CD4-positive, alpha-beta T cell treated with Interleukin-17A for 1 hour (primary cell): ENCODE measurements at regions not wholly inside any gene's neighbourhood (a gene's known extent, or its start where the extent isn't known, plus 50 kb on each side); places are given as distances from the start of the nearest gene placed in this dataset.

ENCODE experiments used
- DNase-seq: peaks from one replicate; pipeline ENCODE4 v3.0.0-alpha.2; 2020

GRCh38 chrX:45859407-45859806 is 658.7 kb upstream of the DIPK2B start:
- no peak for DNase-seq

DNA sequence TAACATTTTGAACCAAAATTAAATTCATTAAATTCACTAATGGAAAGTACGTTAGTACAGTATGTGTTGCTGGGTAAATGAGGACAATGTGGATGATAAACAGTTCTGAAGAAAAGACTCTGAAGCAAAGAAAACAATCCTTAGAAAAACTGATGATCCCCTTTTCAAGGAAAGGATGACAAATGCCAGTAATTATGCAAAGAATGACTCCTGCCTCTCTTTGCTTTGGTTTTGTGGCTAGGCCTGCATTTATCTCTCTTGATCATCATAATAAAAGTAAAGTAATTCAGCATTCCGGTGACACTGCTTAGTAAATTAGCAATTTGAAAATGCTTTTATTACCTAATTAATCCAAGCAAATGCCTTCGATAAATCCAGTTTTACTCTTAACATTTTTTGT is 652.2 kb upstream of the DIPK2B start:
- no peak for DNase-seq

- peak; percentile 61 for DNase-seq
These were observed 650.8 kb upstream of the DIPK2B start for GRCh38 chrX:45851434-45851991.

- DNase-seq: peak; percentile 13
These were observed 650.2 kb upstream of the DIPK2B start for GRCh38 chrX:45850775-45851433.

- DNase-seq: peak; percentile 29
These were observed 649.6 kb upstream of the DIPK2B start for GRCh38 chrX:45850197-45850774.

DNA sequence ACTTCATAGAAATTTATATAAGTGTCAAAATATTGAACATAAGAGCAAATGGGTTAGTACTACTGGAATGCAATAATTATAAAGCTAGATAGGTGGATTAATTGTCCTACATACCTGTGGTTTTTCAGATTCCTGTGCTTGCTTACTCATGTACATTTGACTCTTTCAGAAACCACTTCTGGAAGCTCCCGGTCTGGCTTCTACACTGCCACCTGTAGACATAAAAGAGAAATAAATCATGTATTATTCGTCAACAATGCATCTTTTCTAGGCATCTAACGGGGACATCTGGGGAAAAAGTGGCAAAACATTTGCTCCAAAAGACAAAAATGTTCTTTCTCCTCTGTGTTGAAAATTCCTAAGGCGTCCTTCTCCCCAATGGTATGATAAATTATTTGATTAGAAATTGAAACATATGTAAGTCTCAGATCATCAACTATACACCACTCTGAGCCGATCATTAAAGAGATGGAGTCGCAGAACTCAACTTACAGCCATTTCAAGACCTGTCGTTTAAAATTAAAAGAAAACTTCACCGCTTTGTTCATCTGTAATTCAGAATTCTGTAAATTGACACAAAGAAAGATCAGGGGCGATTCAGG is 648.7 kb upstream of the DIPK2B start:
- peak; percentile 58 for DNase-seq

GRCh38 chrX:45847961-45848360 is 647.3 kb upstream of the DIPK2B start:
- DNase-seq: no peak

DNA sequence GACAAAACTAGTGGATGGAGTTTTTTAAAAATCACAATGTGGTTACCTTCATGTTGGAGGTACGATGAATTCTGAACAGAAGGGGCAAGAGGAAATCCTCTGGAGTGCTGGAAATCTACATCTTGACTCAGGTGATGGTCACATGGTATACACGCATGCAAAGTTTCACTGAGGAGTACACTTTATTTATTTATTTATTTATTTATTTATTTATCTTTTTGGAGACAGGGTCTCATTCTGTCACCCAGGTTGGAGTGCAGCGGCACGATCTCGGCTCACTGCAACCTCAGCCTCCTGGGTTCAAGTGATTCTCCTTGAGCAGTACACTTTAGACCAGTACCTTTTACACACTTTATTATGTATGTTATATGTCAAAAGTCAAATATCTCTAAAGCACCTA is 645.7 kb upstream of the DIPK2B start:
- no peak for DNase-seq

- no peak for DNase-seq
These were observed 644.5 kb upstream of the DIPK2B start for GRCh38 chrX:45845142-45845541.

- peak; percentile 46 for DNase-seq
These were observed 642.8 kb upstream of the DIPK2B start for GRCh38 chrX:45843518-45843917.

- DNase-seq: no peak
These were observed 642.2 kb upstream of the DIPK2B start for GRCh38 chrX:45842926-45843315.

DNA sequence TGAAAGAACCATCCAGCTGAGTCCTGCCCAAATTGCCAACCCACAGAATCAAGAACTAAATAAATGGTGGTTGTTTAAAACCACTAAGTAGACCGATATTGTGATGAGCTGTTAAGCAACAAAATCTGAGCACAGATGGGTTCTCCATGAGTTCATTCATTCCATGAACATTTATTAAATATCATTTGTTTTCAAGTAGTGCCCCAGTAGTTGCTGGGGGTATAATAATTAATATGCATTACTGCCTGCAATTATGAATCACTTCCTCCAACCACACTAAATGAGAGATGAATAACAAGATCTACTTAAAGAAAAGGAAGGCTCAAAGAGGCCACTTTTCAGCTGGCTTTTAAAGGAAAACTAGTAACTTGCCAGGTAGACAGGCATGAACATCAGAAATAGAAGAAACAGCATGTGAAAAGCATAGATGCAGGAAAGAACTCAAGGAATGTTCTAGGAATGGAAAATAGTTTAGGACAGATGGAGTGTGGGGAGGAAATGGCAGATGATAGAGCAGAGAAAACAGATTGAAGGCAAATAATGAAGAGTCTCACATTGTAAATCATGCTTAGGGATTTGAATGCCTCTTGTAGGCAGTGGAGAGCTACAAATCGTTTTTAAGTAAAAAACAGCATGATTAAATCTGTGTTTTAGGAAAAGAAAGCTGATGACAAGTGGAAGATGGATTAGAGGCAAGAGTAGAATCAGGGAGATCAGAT is 641.7 kb upstream of the DIPK2B start:
- no peak for DNase-seq

DNA sequence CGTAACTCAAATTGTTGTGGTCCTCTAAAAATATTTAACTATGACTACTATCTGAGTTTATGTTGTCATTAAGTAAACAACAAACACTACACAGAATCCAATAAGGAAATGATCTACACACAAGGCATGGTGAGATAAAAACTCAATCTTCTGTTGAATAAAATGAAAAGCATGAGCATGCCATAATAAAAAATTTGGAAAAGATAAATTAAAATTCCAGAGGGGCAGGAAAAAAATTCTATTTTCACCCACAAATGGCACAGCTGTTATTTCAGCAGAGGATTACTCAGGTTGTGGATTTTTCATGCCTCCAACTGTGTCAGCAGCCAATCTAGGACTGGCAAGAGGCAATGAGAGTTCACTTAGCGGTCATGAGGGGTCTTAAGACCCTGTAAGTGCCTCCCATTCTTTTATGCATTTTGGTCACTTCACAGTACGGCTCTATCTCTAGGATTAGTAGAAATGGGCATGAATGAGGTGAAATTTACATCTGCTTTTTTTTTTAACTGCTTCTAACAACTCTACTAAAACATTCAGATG is 639.8 kb upstream of the DIPK2B start:
- no peak for DNase-seq

DNA sequence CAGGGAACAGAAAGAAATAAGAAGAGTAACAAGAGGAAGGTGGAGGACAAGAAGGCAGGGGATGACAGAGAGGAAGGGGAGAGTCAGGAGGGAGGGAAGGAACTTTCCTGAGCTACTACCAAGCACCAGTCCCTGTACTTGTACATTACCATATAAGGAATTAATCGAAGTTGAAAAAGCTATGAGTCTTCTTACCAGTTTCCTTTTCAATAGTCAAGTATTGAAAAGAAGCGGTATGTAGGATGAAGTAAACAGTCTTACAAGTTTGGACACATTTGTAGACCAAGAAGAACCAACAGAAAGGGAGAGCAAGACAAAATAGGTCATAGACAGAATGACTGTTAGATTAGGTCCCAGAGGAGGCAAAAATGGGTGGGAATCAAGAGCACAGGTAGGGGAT is 629.7 kb upstream of the DIPK2B start:
- no peak for DNase-seq

DNA sequence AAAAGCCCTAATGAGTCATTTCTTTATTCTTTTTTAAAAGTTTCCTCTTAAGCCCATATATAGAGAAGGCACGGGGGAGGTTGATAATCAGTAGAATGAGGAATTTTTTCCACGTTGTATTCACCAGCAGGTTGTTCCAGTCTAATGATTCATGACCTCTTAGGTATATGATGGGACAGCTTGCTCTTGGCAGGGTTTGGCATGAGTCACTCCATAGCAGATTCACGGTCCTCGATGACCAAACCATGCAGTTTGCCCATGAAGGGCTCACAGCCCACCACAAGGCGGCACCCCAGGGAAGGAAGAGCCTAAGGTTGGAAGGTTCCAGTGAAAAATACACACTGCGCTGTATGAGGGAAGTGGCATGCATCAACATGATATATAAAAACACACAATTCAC is 623.8 kb upstream of the DIPK2B start:
- DNase-seq: peak; percentile 23

GRCh38 chrX:45823536-45823935 is 622.9 kb upstream of the DIPK2B start:
- no peak for DNase-seq

- DNase-seq: no peak
These were observed 621.4 kb upstream of the DIPK2B start for GRCh38 chrX:45822124-45822523.

- DNase-seq: no peak
These were observed 618.2 kb upstream of the DIPK2B start for GRCh38 chrX:45818913-45819312.

GRCh38 chrX:45815441-45815840 is 614.8 kb upstream of the DIPK2B start:
- DNase-seq: no peak

- DNase-seq: no peak
These were observed 610.6 kb upstream of the DIPK2B start for GRCh38 chrX:45811326-45811725.

DNA sequence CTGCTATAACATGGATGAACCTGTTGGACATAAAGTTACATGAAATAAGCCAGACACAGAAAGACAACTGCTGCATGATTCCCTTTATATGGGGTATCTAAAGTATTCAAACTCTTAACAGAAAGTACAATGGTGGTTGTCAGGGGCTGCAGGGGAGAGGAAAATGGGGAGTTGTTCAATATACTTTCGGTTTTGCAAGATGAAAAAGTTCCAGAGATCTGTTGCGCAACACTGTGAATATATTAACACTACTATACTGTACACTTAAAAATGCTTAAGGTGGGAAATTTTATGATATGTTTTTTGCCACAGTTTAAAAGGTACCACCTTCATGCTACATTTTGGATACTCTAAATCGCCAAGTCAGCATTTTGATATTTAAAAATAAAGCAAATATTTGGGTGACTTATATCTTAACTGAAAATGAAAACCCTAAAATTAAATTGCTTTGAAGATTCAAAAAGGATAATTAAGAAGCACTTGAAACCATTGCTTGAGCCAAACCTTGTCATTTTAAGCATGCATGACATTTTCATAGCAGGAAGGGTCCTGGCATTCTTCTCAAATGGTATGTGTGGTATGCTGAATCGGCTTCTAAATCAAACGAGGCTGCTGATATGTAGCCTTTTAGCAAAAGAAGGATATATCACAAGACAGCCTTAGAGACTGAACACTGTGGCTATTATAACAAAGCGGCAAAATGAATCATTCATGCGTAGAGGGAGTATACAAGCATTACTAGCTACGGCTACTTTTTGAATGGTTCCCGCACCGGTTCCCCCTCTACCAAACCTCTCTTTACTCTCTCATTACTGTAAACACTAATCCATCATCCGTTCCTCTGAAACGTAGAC is 607.1 kb upstream of the DIPK2B start:
- peak; percentile 55 for DNase-seq

DNA sequence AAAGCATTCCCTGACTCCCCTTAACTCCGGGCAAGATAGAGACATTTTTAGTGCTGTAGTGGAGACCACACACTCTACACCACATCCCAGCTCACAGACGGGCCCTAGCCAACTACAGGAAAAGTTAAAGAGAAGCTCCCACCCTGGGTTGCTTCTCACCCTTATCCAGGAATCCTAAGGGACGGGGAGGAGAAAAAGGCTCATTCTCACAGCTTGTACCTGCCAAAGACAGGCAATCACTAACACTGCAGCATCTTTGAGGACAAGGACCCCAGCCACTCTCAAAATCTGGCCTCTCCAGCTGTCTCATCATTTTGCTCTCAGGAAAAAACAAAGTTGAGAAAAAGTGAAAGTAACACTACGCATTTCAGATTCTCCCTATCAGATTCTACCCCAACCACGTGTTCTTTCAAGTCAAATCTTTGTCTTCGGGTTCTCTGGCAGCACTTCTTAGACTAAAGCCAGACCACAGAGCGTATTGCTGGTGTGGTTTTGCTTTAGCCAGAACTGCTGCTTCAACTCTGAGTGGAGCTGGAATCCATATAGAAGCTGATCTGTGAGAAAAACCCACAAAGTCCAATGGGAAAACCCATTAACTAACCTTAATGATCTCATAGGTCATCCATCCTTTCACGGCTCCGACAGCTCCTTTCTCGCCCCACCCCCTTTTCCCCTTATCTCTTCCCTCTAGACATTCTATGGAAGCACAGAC is 605.9 kb upstream of the DIPK2B start:
- DNase-seq: peak; percentile 85
